Inflammatory macrophage (primary cell): ENCODE measurements at regions not wholly inside any gene's neighbourhood (a gene's known extent, or its start where the extent isn't known, plus 50 kb on each side); places are given as distances from the start of the nearest gene placed in this dataset.
"Not testable (repeated sequence)": the region's sequence is repeated elsewhere in the genome, so short reads cannot be mapped to it uniquely, and the experiment has no call there.

Experiments
- DNase-seq, 2 donors: peaks; one replicate each; pipeline ENCODE4 v3.0.0-alpha.2; 2020 to 2022

DNA sequence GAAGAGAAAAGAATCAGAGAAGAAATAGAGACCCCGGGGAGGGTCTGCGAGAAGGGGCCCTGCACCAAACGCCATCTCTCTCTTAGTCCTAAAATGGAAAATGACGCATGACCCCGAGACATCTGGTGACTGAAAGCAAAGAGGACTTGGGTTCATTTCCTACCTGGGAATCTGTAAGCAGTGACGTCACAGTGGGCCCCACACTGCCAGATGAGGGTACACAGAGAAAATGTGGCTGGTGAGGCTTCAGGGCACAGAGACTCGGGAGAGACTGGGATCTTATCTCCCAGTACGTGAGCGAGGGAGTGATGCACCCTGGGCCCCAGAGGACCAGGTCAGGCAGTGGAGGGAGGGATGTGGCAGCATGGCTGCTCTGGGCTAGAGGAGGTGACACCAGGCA lies 288.1 kb upstream of the SFSWAP start:
- no peak for DNase-seq

DNA sequence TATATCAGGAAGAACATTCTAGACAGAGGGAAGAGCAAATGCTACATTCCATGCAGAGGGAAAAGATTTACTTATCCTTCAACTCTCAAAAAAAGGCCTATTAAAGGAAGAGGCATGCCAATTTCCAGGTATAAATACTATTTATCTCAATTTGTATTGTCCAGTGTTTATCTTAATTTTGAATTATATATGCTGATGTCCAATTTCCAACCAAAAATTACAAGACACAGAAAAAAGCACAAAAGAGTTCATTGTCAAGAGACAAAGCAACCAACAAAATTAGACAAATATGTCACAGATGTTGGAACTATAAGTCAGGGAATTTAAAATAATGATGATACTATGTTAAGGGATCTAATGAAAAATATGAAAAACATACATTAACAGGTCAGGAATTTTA lies 286.6 kb upstream of the SFSWAP start:
- no peak for DNase-seq

GRCh38 chr12:131425112-131426075 lies 285.5 kb upstream of the SFSWAP start:
- DNase-seq: no peak

GRCh38 chr12:131428091-131428685 lies 282.7 kb upstream of the SFSWAP start:
- no peak for DNase-seq

DNA sequence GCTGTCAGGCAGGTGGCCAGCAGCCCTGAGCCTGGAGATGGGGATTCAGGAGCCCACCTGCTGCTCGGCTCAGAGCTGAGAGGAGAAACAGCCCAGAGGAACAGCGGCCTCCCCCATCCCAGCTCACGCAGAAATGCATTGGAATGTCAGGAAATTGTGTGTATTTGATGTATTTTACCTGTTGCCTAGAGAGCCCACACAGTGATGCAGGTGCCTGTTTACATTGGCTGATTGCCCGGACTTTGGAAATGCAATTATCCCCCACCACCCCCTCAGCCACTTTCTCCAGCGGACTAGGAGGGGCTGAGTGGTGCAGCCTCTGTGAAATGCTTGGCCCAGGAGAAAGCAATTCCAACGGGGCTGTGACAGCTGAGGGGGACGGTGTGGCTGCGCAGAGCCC lies 281.7 kb upstream of the SFSWAP start:
- not testable (repeated sequence) for DNase-seq

DNA sequence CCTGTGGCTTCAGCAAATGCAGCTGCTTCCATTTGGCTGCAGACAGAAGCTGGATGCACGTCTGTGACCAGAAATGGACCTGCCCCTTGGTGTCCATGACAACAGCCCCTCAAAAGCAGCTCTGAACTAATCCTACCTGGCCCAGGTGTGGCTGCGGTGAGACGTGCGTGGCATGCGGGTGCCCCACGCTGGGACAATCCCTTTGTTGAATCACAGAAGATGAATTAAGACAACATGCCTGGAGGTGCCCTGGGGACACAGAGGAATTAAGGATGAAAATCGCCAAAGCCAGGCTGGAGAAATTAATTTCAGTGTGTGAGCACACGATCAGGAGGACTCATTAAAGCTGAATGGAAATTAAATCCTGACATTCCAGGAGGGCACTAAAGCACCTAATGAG lies 281.2 kb upstream of the SFSWAP start:
- not testable (repeated sequence) for DNase-seq

GRCh38 chr12:131430158-131430742 lies 280.6 kb upstream of the SFSWAP start:
- no peak for DNase-seq

- not testable (repeated sequence) for DNase-seq
These were observed 279.7 kb upstream of the SFSWAP start for GRCh38 chr12:131431126-131431655.

DNA sequence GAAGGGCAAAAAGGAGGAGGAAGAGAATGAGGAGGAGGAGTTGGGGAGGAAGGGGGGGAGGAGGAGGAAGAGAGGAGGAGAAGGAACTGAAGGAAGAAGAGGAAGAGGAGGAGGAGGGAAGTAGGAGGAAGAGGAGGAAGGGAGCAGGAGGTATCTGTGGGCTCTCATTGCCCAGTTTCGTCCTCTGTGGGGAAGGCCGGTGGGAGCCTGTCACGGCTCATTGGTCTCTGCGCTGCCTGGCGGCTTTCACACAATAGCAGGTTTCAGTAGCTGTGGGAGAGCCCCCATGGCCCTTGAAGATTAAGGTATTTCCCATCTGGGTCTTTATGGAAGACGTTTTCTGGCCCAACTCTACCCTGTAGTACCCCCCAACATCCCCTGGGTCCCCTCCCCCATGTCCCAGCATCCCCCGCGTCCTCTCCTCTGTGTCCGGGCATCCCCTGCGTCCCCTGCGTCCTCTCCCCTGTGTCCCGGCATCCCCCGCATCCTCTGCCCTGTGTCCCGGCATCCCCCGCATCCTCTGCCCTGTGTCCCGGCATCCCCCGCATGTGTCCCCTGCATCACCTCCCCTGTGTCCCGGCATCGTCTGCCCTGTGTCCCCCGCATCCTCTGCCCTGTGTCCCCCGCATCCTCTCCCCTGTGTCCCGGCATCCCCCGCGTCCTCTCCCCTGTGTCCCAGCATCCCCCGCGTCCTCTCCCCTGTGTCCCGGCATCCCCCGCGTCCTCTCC lies 278.2 kb upstream of the SFSWAP start:
- no peak for DNase-seq

DNA sequence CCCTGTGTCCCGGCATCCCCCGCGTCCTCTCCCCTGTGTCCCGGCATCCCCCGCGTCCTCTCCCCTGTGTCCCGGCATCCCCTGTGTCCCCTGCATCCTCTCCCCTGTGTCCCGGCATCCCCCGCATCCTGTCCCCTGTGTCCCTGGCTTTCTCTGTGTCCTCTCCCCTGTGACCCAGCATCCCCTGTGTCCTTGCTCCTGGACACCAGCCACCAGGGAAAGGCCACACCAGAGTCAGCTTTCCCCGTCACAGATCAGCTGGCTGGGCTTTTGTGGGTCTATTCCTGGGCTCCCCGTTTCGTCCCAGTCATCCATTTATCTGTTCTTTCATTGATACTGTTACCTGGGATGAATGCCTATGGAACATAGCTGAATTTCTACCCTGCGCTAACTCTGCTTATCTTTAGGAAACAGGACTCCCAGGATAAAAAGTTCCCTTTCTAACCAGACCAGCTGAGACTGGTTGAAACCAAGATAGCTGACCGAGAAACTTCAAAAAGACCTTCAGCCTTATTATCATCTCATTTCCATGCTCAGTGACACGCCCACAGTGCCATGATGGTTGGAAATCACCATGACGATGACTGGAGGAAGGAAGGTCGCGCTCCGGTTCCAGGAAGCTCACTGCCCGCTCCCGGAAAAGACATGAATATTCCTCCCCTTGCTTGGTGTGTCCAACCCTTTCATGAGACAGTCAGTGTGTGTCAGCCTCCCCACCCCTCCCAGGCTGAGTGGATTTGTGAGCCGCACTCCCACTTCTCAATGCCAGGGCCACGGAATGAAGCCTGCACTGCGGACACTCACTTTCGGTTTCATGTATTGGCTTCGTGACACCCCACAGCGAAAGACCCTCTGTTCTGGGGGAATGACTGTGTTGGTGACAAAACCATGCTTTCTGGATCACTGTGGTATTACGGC lies 276.4 kb upstream of the SFSWAP start:
- no peak for DNase-seq

DNA sequence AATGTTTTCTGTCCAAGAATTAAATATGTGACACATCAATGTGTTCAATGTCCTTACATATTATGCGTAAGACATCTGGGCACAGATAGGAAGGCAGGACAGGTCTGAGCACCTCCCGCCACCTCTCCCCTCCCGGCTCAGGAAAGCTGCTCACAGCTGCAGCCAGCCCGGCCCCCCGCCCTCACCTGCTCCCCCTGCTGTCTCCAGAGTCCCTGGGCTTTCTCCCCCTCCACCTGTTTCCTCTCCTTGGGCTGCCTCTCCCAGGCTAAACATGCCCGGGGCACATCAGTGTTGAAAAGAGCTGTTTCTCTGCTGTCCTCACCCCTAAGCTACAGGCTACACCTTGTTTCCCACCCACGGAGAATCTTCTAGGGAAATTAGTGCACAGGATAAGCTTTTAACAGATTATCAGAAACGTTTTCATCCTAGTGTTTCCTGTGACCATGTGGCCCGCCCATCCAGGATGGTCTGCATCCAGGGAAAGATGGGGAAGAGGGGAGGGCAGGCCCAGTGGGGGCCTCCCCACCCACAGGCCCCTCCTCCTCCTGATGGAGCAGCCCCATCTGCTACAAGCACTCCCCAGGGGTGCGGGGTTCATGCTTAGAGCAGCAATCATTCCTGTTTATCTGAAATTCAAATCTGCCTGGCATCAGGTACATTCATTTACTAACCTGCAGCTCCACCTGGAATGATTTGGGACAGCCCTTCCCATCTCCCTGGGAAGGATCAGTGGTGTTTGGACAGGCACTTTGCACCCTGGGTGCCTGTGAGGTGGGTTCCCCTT lies 273.8 kb upstream of the SFSWAP start:
- DNase-seq: no peak

GRCh38 chr12:131437706-131438492 lies 273.0 kb upstream of the SFSWAP start:
- DNase-seq: no peak

DNA sequence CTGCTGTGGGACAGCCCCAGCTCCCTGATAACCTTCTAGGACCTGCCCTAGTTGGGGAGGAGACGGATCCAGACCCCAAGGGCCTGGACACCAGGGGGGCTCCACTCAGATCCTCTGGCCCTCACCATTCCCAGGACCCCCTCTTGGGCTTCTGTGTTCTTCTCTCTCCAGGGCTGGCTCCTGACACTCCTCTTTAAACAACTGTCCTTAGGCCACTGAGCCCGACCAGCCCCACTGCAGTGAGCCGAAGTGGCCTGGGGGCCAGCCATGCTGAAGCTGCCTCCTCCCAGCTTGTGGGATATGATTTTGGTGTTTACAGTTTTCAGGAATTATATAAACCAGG lies 272.4 kb upstream of the SFSWAP start:
- not testable (repeated sequence) for DNase-seq

GRCh38 chr12:131438881-131439280 lies 272.0 kb upstream of the SFSWAP start:
- no peak for DNase-seq

DNA sequence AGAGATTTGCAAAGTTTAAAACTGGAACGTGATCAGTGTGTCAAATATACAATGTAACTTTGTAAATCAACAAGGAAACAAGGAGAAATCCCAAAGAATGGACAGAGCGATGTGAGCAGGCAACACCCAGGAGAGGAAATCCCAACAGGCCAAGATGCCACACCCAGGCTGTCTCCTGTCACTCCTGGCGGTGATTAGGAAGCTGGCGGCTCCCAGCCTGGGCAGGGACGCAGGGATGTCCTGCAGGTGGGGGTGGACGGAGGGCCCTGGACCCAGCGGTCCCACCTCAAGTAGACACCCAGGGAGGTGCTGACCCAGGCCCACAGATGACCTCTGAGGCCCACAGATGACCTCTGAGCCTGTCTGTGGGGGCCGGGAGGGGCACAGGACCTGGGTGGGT lies 271.1 kb upstream of the SFSWAP start:
- DNase-seq: not testable (repeated sequence)

GRCh38 chr12:131440209-131441059 lies 270.5 kb upstream of the SFSWAP start:
- not testable (repeated sequence) for DNase-seq

GRCh38 chr12:131441060-131441396 lies 269.9 kb upstream of the SFSWAP start:
- DNase-seq: peak in 1 of 2 donors; percentile 8

DNA sequence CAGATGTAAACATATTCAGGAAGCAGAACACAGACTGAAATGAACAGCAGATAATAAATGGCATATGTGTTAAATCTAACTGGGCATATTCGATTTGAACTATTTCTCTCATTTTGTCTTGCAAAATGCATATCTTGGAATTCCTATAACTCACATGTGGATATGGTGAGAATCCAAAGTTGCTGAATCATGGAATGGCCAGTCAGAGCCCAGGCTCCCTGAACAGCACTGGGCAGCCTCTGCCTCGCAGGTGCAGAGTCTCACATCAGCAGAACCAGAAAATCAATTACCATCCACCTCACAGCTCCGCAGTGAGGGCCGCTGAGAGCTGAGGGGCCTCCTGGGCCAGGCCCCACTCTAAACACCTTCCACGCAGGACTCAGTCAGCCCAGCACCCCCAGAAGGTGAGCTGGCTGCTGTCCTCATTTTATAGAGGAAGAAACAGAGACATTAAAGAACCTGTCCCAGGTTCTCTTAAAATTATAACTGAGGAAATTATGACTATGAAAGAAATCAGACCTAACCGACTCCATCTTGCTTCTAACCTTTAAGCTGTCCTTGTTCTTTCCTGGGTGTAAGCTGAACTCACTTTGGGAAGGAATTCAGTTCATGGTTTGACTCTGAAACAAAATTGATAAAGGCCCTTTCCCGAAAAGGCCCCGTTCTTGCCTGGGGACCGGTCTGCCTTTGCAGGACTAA lies 269.1 kb upstream of the SFSWAP start:
- no peak for DNase-seq
